ENCODE measurements at regions not wholly inside any gene's neighbourhood (a gene's known extent, or its start where the extent isn't known, plus 50 kb on each side); places are given as distances from the start of the nearest gene placed in this dataset.

DNA sequence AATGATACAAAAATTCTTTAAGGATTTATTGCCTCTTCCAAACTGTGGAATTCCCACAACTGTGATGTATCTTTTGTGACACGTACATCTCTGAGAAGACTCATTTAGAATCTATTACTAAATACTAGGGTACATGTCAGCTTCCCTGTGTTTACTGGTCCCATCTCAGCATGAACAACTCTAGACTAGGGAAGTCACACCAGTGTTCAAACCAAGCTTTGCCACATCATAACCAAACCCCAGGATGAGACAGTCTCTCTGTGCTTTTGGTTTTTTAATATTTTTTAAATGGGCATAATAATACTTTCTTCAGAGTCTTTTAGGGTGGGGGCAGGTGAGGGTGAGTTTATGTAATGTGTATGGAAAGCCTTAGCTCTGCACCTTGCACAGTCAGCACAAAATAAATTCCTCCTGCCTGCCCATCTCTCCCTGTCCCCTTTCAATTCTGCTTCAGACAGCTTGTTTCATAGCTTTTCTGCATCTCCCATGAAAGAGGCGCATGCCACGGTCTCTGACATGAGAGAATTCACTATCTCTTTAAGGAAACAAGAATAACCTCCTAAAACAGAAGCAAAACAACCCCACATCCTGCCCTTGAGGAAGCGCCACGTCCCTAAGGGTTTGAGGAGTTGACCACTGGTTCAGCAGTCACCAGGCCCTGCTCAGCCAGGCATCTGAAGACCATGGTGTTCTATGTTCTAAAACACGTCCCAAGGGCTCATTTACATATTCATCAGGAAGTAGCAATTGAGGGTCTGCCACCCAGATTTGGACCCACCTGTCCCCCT is 174.5 kb downstream of the USP12 start:
- TF ChIP-seq ZC3H10 (CRISPR knock-in tag; IDR thresholded peaks at IDR 0.05): no peak
- TF ChIP-seq, protein P1, sequence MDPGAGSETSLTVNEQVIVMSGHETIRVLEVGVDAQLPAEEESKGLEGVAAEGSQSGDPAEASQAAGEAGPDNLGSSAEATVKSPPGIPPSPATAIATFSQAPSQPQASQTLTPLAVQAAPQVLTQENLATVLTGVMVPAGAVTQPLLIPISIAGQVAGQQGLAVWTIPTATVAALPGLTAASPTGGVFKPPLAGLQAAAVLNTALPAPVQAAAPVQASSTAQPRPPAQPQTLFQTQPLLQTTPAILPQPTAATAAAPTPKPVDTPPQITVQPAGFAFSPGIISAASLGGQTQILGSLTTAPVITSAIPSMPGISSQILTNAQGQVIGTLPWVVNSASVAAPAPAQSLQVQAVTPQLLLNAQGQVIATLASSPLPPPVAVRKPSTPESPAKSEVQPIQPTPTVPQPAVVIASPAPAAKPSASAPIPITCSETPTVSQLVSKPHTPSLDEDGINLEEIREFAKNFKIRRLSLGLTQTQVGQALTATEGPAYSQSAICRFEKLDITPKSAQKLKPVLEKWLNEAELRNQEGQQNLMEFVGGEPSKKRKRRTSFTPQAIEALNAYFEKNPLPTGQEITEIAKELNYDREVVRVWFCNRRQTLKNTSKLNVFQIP (CRISPR knock-in tag; IDR thresholded peaks at IDR 0.05; ENCODE audit: borderline replicate concordance, low read depth): no peak
- TF ChIP-seq, protein P2, sequence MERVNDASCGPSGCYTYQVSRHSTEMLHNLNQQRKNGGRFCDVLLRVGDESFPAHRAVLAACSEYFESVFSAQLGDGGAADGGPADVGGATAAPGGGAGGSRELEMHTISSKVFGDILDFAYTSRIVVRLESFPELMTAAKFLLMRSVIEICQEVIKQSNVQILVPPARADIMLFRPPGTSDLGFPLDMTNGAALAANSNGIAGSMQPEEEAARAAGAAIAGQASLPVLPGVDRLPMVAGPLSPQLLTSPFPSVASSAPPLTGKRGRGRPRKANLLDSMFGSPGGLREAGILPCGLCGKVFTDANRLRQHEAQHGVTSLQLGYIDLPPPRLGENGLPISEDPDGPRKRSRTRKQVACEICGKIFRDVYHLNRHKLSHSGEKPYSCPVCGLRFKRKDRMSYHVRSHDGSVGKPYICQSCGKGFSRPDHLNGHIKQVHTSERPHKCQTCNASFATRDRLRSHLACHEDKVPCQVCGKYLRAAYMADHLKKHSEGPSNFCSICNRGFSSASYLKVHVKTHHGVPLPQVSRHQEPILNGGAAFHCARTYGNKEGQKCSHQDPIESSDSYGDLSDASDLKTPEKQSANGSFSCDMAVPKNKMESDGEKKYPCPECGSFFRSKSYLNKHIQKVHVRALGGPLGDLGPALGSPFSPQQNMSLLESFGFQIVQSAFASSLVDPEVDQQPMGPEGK (CRISPR knock-in tag; IDR thresholded peaks at IDR 0.05; ENCODE audit: borderline replicate concordance): no peak

Measured in SK-N-SH treated with all-trans-retinoic acid at 6 μM for 48 hours (cell line).